ENCODE measurements at regions not wholly inside any gene's neighbourhood (a gene's known extent, or its start where the extent isn't known, plus 50 kb on each side); places are given as distances from the start of the nearest gene placed in this dataset.
"Not testable (repeated sequence)": the region's sequence is repeated elsewhere in the genome, so short reads cannot be mapped to it uniquely, and the experiment has no call there.

DNA sequence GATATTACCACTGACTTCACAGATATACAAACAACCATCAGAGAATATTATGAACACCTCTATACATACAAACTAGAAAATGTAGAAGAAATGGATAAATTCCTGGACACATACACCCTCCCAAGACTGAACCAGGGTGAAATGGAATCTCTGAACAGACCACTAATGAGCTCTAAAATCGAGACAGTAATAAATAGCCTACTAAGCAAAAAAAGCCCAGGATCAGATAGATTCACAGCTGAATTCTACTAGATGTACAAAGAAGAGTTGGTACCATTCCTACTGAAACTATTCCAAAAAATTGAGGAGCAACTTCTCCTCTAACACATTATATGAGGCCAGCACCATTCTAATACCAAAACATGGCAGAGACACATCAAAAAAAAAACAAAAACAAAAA is 837.7 kb downstream of the FSCB start:
- DNase-seq = no peak

GRCh38 chr14:43665570-43666267 is 841.4 kb downstream of the FSCB start:
- DNase-seq = no peak

- not testable (repeated sequence) for DNase-seq
Observed at GRCh38 chr14:43655194-43655593, 851.9 kb downstream of the FSCB start.

DNA sequence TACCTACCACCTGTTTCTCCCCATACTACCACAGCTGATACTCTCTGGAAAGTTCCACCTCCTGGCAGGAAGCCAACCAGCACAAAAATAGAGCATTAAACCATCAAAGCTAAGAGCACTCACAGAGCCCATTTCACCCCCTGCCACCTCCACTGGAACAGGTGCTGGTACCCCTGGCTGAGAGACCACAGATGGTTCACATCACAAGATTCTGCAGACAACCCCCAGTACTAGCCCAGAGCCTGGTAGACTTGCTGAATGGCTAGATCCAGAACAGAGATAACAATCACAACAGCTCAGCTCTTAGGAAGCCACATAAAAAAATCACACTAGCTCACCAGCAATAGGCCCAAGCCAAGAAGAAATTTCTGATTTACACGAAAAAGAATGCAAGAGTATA is 855.2 kb downstream of the FSCB start:
- DNase-seq = no peak

DNA sequence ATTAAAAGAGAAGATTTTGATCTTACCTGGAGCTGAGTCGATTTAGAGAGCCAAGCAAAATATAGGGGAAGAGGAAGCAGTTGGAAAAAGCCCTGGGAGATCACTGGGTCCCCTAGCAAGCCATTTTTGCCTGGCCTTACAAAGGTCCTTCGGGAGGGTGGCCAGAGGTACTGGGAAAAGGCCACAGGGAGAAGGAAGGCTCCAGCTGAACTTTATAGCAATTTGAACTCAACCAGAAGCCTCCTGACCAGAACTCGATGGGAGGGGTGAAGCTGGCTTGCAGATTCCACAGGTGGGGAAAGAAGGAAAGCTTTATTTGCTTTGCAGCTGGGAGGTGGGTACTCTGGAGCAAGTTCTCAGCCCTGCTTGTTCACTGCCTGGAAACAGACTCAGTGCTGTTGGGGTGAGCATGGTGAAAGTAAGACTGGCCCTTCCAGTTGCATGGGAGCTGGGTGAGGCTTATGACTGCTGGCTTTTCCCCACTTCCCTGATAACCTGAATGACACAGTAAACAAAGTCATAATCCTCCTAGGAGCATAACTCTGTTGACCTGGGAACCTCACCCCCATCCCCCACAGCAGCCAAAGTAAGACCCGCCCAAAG is 855.8 kb downstream of the FSCB start:
- DNase-seq = no peak

- DNase-seq = no peak
Observed at GRCh38 chr14:43649508-43649907, 857.6 kb downstream of the FSCB start.

DNA sequence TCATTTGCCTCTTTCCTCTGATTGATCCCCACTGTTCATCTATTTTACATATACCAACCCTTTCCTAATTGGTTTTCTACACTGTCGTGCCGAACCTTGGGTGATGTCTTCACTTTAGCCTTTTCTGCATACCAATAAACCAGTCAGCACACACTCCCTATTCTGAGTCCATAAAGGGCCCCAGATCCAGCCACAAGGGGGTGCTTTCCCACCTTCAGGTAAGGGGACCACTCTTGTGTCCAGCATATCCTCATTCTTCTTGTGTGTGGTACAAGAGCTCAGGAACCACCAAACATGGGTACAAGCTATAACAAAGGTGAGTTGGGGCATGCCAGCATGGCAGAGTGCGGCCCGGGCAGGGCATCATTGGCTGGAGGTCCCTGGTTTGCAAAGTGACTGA is 859.8 kb downstream of the FSCB start:
- DNase-seq = no peak

DNA sequence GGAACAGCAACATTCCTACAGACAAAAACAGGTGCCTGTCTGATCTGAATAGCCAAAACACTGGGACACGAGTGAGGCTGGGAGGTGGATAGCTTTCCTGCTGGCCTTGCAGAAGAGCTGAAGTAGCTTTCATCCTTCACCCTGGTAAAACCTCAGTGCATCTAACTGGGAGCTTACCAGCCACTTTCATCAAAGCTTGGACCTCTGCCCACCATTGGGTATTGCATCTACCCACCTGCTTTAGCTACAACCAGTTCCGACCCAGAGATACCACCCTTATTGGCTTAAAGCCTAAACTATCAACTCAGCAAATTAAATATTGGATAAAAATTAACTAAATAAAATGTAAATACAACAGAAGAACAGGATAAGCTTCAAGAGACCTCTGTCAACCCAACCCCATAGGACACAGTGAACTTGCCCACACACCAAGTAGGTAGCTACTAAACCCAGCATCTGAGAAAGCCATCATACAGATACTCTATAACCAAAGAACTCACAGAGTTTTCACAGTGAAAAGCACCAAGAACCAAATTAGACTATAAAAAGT is 866.3 kb downstream of the FSCB start:
- no peak for DNase-seq

DNA sequence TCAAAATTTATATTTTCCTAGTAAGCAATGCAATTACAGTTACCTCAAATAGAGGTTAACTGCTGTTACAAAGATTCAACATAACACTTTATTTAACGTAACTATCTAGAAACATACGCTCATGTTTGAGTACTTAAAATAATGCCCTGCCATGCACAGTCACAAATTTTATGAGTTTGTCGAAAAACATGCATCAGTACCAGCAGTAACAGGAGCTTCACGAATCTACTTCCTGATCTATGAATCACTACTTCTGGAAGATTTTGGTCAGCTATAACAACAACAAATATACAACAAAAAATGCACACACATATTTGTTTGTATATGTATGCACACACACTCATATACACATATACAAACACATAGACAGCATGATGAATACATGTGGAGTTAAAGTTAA is 881.8 kb downstream of the FSCB start:
- DNase-seq = no peak

DNA sequence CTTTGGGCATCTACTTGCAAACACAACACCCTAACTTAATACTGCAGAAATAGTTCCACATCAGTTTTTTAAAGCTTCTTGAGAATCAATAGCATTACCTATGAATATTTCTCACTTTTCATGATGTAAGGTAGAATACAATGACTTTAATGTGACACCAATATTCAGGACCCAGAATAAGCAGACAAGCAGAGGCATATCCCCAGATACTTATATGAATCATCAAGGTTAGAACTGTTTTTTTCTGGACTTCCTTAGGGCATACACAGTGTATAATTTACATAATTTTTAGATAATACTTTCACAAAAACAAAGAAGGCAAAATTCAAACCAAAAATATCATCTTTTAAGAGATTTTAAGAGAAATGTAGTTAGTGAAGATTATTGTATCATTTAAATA is 885.8 kb downstream of the FSCB start:
- DNase-seq = no peak

DNA sequence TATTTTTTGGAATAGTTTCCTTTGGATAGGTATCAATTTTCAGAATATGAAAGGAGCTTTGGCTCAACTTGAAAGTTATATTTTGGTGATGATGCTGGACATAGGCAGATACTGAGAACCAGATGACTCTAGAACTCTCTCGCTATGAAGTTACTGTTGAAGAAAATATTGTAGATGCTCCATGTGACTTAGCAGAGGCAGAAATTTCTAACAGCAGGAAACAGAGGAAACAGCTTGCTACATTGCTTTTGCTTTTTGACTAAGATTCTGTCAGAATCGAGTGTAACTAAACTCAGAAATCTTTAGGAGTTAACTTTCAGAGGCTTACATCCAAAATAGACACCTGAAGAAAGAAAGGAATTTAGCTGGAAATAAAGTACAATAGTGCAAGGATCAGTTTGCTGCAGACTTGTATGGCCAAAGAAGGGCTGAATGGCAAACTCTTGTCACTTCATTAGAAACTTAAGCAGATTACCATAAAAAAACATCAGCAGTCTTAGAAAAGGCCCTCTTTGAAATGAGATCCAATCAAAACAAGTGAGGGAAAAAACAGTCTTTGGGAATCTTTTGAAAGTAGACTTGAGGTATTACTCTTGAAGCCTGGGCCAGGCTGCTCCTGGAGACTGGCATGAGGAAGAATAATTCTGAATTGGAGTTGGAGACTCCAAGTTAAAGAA is 911.8 kb downstream of the FSCB start:
- no peak for DNase-seq

DNA sequence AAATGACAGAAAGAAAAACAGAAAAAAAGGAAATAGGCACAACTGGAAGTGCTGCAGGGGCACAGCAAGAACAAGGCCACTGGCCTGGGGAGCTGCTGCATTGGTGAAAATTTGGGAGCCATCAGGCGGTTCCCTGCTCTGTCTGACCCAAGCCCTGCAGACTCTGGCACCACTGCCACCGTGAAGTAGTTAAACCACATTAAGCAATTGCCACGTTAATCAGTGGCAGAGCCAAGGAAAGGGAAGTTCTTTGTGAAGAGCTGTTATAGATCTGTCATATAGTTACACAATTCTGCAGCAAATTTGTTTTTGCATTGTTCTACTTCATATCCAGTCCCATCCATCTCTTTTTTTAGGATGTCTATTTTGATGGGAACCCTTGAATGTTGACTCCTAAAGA is 915.3 kb downstream of the FSCB start:
- DNase-seq = no peak

DNA sequence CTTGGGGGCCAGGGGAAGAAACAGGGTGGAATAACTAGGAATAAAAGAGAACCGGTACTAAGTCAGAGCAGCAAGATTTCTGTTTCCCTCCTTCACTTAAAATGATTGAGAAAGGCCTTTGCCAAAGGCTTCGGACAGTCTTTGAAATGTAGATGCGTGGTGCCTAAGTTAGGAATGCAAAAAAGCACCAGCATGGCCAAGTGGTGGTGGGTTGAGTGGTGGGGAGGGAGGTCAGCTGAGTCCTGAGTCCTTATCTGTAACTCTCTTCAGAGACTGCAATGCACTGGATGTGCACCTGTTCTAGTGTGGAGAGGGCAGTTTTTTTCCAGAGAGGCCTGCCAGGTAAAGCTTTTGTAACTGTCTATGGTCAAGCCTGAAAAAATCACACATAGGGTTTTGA is 919.9 kb downstream of the FSCB start:
- no peak for DNase-seq

DNA sequence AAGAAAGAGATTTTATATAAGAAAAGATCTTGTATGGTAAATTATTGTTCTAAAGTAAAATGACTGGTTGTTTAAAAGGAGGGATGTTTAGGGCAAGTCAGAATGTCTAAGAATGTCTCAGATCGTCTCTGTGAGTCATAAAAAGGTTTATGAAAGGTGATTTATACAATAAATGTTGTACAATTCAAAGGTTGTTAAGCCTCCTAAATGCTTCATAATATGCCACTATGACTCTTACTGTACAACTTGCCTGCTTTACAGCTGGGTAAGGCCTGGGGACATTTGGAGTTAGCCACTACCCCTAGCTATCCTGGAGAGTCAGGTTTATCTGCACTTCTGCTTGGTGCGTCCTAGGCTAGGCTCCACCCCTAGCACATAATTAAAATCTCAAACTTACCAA is 927.4 kb downstream of the FSCB start:
- no peak for DNase-seq

GRCh38 chr14:43568022-43568421 is 939.1 kb downstream of the FSCB start:
- DNase-seq = no peak

GRCh38 chr14:43548368-43548767 is 958.7 kb downstream of the FSCB start:
- no peak for DNase-seq

DNA sequence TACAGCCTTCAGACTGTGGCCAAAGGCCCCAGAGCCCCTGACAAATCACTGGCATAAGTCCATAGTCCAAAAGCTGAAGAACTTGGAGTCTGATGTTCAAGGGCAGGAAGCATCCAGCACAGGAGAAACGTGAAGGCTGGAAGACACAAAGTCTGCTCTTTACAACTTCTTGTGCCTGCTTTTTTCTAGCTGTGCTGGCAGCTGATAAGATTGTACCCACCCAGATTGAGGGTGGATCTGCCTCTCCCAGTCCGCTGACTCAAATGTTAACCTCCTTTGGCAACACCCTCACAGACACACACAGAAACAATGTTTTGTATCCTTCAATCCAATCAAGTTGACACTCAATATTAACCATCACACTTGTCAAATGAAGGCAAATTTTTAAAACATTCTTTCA is 959.5 kb downstream of the FSCB start:
- not testable (repeated sequence) for DNase-seq

- no peak for DNase-seq
Observed at GRCh38 chr14:43541356-43541755, 965.7 kb downstream of the FSCB start.

DNA sequence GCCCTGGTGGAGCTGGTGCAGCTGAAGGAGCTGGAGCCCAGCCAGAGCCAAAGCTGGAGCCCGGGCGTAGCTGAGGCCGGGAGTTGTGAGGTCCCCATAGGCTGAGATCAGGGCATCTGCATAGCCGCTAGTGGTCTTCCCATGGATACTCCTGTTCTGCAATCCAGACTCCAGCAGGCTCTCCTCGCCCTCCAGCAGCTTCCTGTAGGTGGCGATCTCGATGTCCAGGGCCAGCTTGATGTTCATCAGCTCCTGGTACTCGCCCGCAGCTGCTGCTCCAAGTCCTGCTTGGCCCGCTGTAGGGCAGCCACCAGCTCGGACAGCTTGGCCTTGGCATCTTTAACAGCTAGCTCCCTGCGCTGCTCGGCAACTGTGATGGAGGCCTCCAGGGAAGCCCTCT is 966.1 kb downstream of the FSCB start:
- no peak for DNase-seq

DNA sequence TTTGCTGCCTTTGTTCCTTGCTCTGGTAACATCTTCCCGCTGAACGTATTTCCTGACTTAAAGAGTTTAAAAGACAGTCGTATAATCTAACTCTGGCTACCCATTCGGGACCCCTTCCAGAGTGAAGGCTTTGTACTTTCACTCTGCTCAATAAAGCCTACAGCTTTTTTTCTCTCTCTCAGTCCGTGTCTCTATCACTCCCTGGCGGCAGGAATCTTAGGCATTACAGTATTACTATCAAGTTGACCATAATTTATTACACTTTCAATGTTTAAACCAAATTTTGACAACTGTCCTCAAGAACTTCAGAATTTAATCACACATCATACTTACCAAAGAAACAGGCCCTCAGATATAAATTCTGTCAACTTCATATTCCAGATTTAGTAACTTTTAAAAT is 967.9 kb downstream of the FSCB start:
- no peak for DNase-seq

DNA sequence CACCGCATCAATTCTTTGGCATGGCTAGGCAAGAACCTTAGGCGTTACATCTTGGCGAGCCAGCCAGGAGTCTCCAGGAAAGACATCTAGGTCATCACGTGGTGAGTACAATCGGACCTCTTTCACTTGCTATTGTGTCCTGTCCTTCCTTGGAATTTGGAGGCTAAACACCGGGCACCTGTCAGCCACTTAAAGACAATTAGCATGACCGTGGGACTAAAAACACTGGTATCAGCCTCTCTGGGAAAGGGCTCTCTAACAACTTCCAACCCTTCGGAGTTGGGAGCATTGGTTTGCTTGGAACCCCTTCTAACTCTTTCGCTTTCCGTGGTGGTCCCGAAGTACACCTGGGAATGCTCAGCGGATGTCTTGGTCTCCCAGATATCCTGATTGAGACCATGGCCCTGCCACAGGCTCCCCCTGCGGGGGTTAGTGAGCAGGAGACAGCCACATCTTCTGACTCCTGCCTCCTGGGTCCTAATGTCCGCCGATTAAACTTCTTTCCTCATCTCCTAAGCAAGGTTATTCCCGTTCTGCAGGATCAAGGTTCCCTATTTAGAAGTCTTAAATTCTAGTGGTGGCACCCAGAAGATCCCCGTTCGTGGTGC is 971.7 kb downstream of the FSCB start:
- DNase-seq = no peak

DNA sequence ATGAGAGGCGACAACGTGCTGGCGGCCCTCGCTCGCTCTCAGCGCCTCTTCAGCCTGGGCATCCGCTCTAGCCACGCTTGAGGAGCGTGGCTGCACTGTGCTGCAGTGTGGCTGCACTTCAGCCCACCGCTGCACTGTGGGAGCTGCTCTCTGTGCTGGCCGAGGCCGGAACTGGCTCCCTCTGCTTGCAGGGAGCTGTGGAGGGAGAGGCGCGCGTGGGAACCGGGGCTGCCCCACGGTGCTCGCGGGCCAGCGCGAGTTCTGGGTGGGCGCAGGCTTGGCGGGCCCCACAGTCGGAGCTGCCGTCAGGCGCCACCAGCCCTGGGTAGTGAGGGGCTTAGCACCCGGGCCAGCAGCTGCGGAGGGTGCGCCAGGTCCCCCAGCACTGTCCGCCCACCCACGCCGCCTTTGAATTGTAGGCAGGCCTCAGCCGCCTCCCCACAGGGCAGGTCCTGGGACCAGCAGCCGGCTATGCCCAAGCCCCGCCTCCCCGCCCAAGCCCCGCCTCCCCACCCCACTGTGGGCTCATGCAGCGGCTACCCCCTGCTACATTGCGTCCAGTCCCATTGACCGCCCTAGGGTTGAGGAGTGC is 974.2 kb downstream of the FSCB start:
- no peak for DNase-seq

DNA sequence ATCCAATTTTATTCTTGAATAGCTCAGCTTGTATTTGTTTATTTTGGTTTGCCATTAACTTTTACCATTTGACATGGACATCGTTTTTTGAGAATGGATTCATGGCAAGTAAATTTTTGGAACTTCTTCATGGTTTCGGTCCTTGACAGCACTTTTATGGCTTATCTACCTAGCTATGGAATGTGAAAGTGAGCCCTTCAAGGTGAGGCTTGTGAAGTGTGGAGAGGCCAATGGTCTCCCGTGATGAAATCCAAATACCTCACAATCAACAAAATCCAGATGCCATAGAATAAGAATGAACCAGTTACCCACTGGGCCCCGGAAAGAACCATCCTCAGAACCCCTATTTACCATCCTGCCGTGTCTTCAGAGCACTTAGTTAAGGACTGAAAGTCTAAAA is 978.8 kb downstream of the FSCB start:
- DNase-seq = no peak

Data from stimulated activated CD4-positive, alpha-beta T cell treated with anti-CD3 and anti-CD28 coated beads, Interleukin-4, amount 100 ng/mL, for 1 hour (primary cell).